ENCODE measurements at regions not wholly inside any gene's neighbourhood (a gene's known extent, or its start where the extent isn't known, plus 50 kb on each side); places are given as distances from the start of the nearest gene placed in this dataset.

DNA sequence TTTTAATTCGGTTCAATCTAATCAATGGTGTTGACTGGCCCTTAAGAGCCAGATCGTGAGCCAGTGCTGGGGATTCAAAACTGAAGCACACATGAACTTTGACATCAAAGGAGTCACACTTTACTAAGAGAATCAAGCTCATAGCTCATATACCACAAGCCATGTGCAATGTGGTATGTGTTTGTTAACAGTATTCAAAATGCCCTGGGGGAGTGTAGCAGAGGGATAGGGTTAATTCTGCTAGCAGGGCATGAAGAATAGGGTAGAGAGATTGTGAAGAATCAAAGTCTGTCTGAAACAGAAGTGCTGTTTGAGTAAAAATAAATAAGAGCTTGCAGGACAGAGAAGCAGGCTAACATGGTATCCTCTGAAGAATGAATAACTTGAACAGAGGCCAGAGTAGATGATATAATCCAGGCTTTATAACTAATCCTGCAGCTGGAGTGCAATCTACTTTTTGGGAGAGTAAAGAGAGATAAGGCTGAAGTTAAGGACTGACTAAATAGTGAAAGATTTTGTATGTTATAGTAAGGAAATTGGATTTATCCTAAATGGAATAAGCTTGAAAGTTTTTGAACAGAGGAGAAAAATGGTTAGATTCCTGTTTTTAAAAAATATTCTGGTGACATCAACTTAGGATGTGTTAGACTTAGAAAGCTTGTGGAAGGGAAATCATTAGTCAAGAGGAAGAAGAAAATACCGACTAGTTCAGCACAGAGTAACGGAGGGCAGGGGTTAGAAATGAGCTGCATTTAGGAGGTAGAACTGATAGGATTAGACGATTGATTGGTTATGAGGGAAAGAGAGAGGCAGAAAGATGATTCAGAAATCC, 292.0 kb downstream of the NFKBIZ start:
- TF ChIP-seq, protein P1, sequence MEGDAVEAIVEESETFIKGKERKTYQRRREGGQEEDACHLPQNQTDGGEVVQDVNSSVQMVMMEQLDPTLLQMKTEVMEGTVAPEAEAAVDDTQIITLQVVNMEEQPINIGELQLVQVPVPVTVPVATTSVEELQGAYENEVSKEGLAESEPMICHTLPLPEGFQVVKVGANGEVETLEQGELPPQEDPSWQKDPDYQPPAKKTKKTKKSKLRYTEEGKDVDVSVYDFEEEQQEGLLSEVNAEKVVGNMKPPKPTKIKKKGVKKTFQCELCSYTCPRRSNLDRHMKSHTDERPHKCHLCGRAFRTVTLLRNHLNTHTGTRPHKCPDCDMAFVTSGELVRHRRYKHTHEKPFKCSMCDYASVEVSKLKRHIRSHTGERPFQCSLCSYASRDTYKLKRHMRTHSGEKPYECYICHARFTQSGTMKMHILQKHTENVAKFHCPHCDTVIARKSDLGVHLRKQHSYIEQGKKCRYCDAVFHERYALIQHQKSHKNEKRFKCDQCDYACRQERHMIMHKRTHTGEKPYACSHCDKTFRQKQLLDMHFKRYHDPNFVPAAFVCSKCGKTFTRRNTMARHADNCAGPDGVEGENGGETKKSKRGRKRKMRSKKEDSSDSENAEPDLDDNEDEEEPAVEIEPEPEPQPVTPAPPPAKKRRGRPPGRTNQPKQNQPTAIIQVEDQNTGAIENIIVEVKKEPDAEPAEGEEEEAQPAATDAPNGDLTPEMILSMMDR (conservative IDR thresholded peaks at IDR 0.05; ENCODE audit: low read depth, low read length), result no peak
- H3K27ac ChIP-seq, result no peak overlapping the region
- H4K20me1 ChIP-seq (ENCODE audit: insufficient read depth), result no peaks in the 10 kb centered on the region
- no peaks in the 10 kb centered on the region for H3K36me3 ChIP-seq (ENCODE audit: insufficient read depth)
- no peak overlapping the region for H2AFZ ChIP-seq (ENCODE audit: low read depth)
- H3K4me2 ChIP-seq, result no peak overlapping the region
- no peak overlapping the region for H3K4me3 ChIP-seq (IDR thresholded peaks at IDR 0.05; ENCODE audit: insufficient read depth, low read depth, low read length)
- H3K79me2 ChIP-seq (ENCODE audit: insufficient read depth, low read depth), result no peaks in the 10 kb centered on the region
- no peaks in the 10 kb centered on the region for H3K27me3 ChIP-seq (ENCODE audit: insufficient read depth, low read depth)
- no peaks in the 10 kb centered on the region for H3K4me1 ChIP-seq (ENCODE audit: low read depth, poor library complexity, severe bottlenecking)
- H3K9ac ChIP-seq, result no peak overlapping the region

DNA sequence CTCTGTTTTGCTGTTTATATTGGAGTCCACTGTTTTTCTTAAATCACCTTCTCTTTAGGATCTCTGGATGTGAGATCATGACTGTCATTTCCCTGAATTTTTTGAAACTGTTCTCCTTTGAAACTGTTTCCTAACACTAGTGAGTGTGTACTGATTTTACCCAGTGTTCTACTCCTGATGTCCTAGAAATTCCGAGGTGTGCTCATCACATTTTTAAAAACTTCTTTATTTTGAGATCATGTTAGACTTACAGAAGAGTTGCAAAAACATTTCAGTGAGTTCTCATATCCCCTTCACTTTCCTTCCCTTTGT, 292.6 kb downstream of the NFKBIZ start:
- H3K4me2 ChIP-seq, result no peak overlapping the region
- no peak overlapping the region for H2AFZ ChIP-seq (ENCODE audit: low read depth)
- no peaks in the 10 kb centered on the region for H3K79me2 ChIP-seq (ENCODE audit: insufficient read depth, low read depth)
- H3K4me1 ChIP-seq (ENCODE audit: low read depth, poor library complexity, severe bottlenecking), result no peaks in the 10 kb centered on the region
- TF ChIP-seq, protein P1 (conservative IDR thresholded peaks at IDR 0.05; ENCODE audit: low read depth, low read length), result no peak
- H3K4me3 ChIP-seq (IDR thresholded peaks at IDR 0.05; ENCODE audit: insufficient read depth, low read depth, low read length), result no peak overlapping the region
- H3K27ac ChIP-seq, result no peak overlapping the region
- H3K9ac ChIP-seq, result no peak overlapping the region
- no peaks in the 10 kb centered on the region for H4K20me1 ChIP-seq (ENCODE audit: insufficient read depth)
- H3K27me3 ChIP-seq (ENCODE audit: insufficient read depth, low read depth), result no peaks in the 10 kb centered on the region
- H3K36me3 ChIP-seq (ENCODE audit: insufficient read depth), result no peaks in the 10 kb centered on the region

DNA sequence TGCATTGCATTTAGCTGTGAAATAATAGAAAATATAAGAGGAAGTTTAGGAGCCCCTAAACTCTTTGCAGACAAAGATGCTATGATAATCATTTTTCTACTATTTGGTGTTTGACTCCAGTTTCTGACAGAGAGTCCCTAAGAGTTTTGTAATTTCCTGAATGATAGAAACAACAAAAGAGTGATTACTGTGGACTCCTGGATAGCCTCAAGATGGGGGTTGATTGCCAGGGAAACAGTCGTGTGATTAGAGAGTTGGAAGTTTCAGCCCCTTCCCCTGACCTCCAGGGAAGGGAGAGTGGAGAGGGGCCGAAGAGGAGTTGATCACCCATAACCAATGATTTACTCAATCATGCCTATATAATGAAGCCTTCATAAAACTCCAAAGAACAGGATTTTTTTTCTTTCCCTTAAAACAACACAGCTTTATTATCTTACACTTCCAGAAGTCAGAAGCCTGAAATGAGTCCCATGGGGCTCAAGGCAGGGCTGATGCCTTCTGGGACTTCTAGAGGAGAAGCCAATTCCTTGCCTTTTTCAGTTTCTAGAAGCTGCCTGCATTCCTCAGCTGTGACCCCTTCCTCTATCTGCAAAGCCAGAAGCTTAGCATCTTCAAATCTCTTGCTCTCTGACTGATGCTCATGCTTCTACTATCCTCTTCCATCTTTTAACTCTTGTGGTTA, 292.3 kb upstream of the ZPLD1 start:
- H4K20me1 ChIP-seq (ENCODE audit: insufficient read depth), result no peaks in the 10 kb centered on the region
- H3K4me2 ChIP-seq, result no peak overlapping the region
- H3K27ac ChIP-seq, result no peak overlapping the region
- no peak overlapping the region for H3K4me3 ChIP-seq (IDR thresholded peaks at IDR 0.05; ENCODE audit: insufficient read depth, low read depth, low read length)
- H2AFZ ChIP-seq (ENCODE audit: low read depth), result no peak overlapping the region
- TF ChIP-seq, protein P1 (conservative IDR thresholded peaks at IDR 0.05; ENCODE audit: low read depth, low read length), result no peak
- no peak overlapping the region for H3K9ac ChIP-seq
- H3K4me1 ChIP-seq (ENCODE audit: low read depth, poor library complexity, severe bottlenecking), result no peaks in the 10 kb centered on the region
- H3K79me2 ChIP-seq (ENCODE audit: insufficient read depth, low read depth), result no peaks in the 10 kb centered on the region
- no peaks in the 10 kb centered on the region for H3K27me3 ChIP-seq (ENCODE audit: insufficient read depth, low read depth)
- H3K36me3 ChIP-seq (ENCODE audit: insufficient read depth), result no peaks in the 10 kb centered on the region

DNA sequence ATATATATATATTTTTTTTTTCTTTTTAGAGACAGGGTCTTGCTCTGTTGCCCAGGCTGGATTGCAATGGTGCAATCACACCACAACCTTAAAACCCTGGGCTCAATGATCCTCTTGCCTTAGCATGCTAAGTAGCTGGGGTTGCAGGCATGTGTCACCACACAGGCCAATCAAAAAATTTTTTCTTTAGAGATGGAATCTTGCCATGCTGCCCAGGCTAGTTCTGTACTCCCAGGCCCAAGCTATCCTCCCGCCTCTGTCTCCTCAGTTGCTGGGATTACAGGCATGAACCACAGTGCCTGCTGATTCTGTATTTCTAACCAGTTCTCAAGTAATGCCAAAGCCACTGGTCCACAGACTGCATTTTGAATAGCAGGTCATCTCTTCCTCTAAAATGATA, 291.3 kb upstream of the ZPLD1 start:
- H3K27me3 ChIP-seq (ENCODE audit: insufficient read depth, low read depth), result no peaks in the 10 kb centered on the region
- no peak overlapping the region for H3K4me3 ChIP-seq (IDR thresholded peaks at IDR 0.05; ENCODE audit: insufficient read depth, low read depth, low read length)
- no peaks in the 10 kb centered on the region for H3K4me1 ChIP-seq (ENCODE audit: low read depth, poor library complexity, severe bottlenecking)
- no peak overlapping the region for H3K9ac ChIP-seq
- H3K4me2 ChIP-seq, result no peak overlapping the region
- no peak overlapping the region for H3K27ac ChIP-seq
- TF ChIP-seq, protein P1 (conservative IDR thresholded peaks at IDR 0.05; ENCODE audit: low read depth, low read length), result no peak
- H3K36me3 ChIP-seq (ENCODE audit: insufficient read depth), result no peaks in the 10 kb centered on the region
- H3K79me2 ChIP-seq (ENCODE audit: insufficient read depth, low read depth), result no peaks in the 10 kb centered on the region
- no peak overlapping the region for H2AFZ ChIP-seq (ENCODE audit: low read depth)
- H4K20me1 ChIP-seq (ENCODE audit: insufficient read depth), result no peaks in the 10 kb centered on the region
